NB4 (cell line): ENCODE measurements at regions not wholly inside any gene's neighbourhood (a gene's known extent, or its start where the extent isn't known, plus 50 kb on each side); places are given as distances from the start of the nearest gene placed in this dataset.
"Not testable (repeated sequence)": the region's sequence is repeated elsewhere in the genome, so short reads cannot be mapped to it uniquely, and the experiment has no call there.

Experiments
- POLR2A ChIP-seq: IDR thresholded peaks from 2 replicates; pipeline ENCODE4 v1.6.1; 2011; ENCODE audit warnings: mild to moderate bottlenecking; ENCODE audit not compliant: insufficient read length; ENCODE audit errors: extremely low read depth
- TF ChIP-seq, protein P1 (sequence below): IDR thresholded peaks from one replicate; pipeline ENCODE4 v1.5.1; 2012; ENCODE audit warnings: low read depth, low read length

DNA sequence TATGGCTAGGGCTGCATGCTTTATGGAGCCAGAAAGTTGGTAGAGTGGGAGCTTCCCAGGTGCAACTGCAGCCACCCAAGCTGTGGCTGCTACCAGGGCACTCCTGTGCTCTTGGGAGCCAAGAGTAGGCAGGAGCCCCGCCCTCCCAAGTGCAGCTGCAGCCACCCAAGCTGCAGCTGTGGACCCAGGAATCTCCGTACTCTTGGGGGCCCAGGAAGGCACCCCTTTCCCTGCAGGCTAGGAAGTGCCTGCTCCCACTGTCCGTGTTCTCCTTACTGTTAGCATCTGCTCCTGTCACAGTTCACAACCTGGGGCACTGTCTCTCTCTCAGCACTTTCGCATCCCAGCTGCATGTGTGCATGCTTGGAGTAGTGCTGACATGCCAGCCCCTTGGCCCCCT lies 1718.4 kb downstream of the SPATA31A7 start:
- TF ChIP-seq, protein P1, sequence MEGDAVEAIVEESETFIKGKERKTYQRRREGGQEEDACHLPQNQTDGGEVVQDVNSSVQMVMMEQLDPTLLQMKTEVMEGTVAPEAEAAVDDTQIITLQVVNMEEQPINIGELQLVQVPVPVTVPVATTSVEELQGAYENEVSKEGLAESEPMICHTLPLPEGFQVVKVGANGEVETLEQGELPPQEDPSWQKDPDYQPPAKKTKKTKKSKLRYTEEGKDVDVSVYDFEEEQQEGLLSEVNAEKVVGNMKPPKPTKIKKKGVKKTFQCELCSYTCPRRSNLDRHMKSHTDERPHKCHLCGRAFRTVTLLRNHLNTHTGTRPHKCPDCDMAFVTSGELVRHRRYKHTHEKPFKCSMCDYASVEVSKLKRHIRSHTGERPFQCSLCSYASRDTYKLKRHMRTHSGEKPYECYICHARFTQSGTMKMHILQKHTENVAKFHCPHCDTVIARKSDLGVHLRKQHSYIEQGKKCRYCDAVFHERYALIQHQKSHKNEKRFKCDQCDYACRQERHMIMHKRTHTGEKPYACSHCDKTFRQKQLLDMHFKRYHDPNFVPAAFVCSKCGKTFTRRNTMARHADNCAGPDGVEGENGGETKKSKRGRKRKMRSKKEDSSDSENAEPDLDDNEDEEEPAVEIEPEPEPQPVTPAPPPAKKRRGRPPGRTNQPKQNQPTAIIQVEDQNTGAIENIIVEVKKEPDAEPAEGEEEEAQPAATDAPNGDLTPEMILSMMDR = not testable (repeated sequence)
- TF ChIP-seq POLR2A = not testable (repeated sequence)
